WERI-Rb-1 (cell line): ENCODE measurements at regions not wholly inside any gene's neighbourhood (a gene's known extent, or its start where the extent isn't known, plus 50 kb on each side); places are given as distances from the start of the nearest gene placed in this dataset.

ENCODE experiments used
- DNase-seq: peaks from one replicate; pipeline ENCODE4 v3.0.0-alpha.2; 2020
- H3K27ac ChIP-seq: fragments of 250-450 bp; sonication (Bioruptor Pico); 2 replicates; pipeline ENCODE4 v1.5.1; 2020; ENCODE audit warnings: mild to moderate bottlenecking, moderate library complexity
- H3K27me3 ChIP-seq: fragments of 250-450 bp; sonication (Bioruptor Pico); 2 replicates; pipeline ENCODE4 v1.5.1; 2021; ENCODE audit warnings: mild to moderate bottlenecking, low read depth, moderate library complexity; ENCODE audit not compliant: insufficient read depth, severe bottlenecking
- H3K36me3 ChIP-seq: fragments of 250-450 bp; sonication (Bioruptor Pico); 2 replicates; pipeline ENCODE4 v1.5.1; 2020; ENCODE audit warnings: mild to moderate bottlenecking, moderate library complexity
- H3K4me3 ChIP-seq: 2 replicates; pipeline ENCODE4 v1.5.1; 2011; ENCODE audit warnings: low read depth, mild to moderate bottlenecking, control low read depth, low read length
- H3K9me3 ChIP-seq: fragments of 250-450 bp; sonication (Bioruptor Pico); 2 replicates; pipeline ENCODE4 v1.5.1; 2021; ENCODE audit warnings: mild to moderate bottlenecking, moderate library complexity; ENCODE audit not compliant: severe bottlenecking
- TF ChIP-seq, protein P1 (sequence below): IDR thresholded peaks from 2 replicates; pipeline ENCODE4 v1.5.1; 2011; ENCODE audit warnings: low read depth, mild to moderate bottlenecking, control low read depth, inconsistent platforms, low read length

DNA sequence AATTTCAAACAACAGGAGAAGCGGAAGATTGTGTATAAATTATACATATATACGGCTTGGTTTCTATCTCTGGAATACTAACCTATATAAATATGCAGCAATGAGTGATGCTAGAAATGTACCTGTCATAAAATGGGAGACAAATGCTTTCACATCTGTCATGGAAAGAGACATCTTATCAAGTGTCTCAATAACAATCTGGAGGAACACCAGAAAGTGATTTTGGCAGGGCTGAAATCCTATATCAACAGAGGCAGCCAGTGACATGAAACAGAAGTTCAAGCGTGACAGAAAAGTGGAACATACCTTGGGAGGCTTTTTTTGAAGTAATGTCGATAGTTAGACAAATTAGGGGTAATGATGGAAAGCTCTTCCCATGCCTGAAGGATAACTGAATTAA lies 834.6 kb downstream of the JRKL start:
- Histone ChIP-seq H3K27ac (no peak overlapping the region), H3K4me3 (no peak overlapping the region), H3K36me3 (no peaks in the 10 kb centered on the region), H3K27me3 (no peaks in the 10 kb centered on the region), H3K9me3 (no peaks in the 10 kb centered on the region)
- TF ChIP-seq, protein P1, sequence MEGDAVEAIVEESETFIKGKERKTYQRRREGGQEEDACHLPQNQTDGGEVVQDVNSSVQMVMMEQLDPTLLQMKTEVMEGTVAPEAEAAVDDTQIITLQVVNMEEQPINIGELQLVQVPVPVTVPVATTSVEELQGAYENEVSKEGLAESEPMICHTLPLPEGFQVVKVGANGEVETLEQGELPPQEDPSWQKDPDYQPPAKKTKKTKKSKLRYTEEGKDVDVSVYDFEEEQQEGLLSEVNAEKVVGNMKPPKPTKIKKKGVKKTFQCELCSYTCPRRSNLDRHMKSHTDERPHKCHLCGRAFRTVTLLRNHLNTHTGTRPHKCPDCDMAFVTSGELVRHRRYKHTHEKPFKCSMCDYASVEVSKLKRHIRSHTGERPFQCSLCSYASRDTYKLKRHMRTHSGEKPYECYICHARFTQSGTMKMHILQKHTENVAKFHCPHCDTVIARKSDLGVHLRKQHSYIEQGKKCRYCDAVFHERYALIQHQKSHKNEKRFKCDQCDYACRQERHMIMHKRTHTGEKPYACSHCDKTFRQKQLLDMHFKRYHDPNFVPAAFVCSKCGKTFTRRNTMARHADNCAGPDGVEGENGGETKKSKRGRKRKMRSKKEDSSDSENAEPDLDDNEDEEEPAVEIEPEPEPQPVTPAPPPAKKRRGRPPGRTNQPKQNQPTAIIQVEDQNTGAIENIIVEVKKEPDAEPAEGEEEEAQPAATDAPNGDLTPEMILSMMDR, result no peak
- DNase-seq, result no peak

DNA sequence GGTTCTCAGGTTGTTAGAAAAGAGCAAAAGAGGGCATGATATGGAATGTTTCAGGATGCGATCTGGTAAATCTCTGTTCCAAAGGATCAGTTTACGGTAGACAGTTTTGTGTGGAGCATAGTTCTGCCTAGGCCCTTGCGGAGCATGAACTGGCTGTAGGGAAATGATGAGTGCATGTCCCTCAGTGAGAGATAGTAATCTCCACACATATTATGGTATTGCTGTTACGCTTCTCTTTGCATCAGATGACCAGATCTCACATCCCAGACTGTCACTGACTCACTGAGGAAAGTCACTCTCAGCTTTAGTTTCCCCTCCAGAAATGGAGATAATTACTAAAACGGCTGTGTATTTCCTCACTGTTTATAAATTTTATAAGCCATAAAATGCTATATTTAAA lies 836.0 kb downstream of the JRKL start:
- DNase-seq, result no peak
- TF ChIP-seq, protein P1, result no peak
- H3K9me3 ChIP-seq, result no peaks in the 10 kb centered on the region
- H3K4me3 ChIP-seq, result no peak overlapping the region
- no peaks in the 10 kb centered on the region for H3K36me3 ChIP-seq
- no peak overlapping the region for H3K27ac ChIP-seq
- H3K27me3 ChIP-seq, result no peaks in the 10 kb centered on the region

DNA sequence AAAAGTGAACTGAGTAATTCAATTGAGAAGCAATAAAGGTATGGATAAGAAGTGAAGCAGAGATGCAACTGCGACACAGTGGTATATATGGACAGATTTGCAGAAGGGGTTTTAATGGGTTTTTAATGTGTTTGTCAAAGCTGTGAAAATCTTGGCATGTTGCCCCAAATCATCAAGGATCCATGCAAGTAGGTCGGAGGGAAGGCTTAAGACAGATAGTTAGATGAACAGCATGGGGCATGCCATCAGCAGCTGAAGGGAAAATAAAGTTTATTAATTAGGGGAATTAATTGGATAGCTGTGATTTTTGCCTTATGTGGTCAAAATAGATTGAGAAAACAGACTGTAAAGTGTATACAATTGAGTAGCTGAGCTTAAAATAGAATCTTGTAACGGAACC lies 840.1 kb downstream of the JRKL start:
- Histone ChIP-seq H3K27ac (no peak overlapping the region), H3K4me3 (no peak overlapping the region), H3K27me3 (no peaks in the 10 kb centered on the region), H3K36me3 (no peaks in the 10 kb centered on the region), H3K9me3 (no peaks in the 10 kb centered on the region)
- no peak for DNase-seq
- TF ChIP-seq, protein P1, result no peak

DNA sequence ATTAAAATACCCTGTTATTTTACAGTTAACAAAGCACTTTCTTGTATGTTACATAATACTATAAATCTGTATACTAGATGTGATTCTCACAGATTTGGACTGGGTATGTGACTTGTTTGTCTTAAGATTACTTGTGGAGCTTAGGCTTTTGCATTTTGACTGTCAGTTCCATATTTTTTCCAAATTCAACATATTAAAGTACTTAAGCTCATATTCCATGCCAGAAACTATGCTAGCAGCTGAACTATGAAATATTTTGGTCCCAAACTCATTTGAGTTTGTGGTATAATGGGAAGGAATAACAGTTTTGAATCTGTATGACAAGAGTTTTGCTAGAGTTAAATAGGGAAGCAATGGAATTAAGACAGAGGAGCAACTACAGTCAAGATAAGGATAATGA lies 841.4 kb downstream of the JRKL start:
- Histone ChIP-seq H3K36me3 (no peaks in the 10 kb centered on the region), H3K27ac (no peak overlapping the region), H3K27me3 (no peaks in the 10 kb centered on the region), H3K4me3 (no peak overlapping the region), H3K9me3 (no peaks in the 10 kb centered on the region)
- no peak for DNase-seq
- TF ChIP-seq, protein P1, result no peak

DNA sequence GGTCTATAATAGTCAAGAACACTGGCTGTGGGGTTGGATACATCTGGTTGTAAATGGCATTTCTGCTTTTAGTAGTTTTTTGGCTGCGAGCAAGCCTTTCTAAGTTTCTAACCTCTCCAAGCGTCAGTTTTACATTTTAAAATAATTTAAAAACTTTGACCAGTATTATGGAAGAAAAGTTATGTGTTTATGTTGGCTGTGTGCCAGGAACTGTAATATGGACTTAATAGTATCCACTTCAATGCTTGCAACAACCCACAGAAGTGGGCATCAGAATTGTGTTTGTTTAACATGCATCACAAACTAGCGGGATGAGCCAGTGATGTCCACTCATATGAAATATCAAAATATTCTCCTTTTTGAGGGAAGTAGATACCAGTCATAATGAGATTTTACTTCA lies 844.2 kb downstream of the JRKL start:
- Histone ChIP-seq H3K27ac (no peak overlapping the region), H3K4me3 (no peak overlapping the region), H3K36me3 (no peaks in the 10 kb centered on the region), H3K9me3 (no peaks in the 10 kb centered on the region), H3K27me3 (no peaks in the 10 kb centered on the region)
- TF ChIP-seq, protein P1, result no peak
- DNase-seq, result no peak

DNA sequence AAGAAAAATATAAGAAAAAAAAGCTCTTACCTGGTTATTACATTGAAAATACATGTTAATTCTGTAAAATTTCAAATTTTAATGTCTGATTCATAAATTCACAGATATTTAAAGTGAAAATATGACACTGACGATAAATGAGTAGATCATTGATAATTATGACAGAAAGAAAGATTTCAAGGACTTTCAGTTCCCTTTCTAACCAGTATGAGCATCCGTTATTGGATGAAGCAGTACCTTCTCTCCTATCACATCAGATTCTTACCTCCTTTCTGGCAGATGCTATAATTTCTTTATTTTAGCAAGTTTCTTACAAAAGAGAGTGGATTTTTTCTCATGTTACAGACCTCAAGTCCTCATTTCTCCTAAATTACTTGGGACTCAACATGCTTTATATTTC lies 847.3 kb downstream of the JRKL start:
- H3K9me3 ChIP-seq, result no peaks in the 10 kb centered on the region
- no peaks in the 10 kb centered on the region for H3K27me3 ChIP-seq
- no peaks in the 10 kb centered on the region for H3K36me3 ChIP-seq
- H3K4me3 ChIP-seq, result no peak overlapping the region
- TF ChIP-seq, protein P1, result no peak
- no peak overlapping the region for H3K27ac ChIP-seq
- no peak for DNase-seq
